Mammary epithelial cell (primary cell): ENCODE measurements at regions not wholly inside any gene's neighbourhood (a gene's known extent, or its start where the extent isn't known, plus 50 kb on each side); places are given as distances from the start of the nearest gene placed in this dataset.

Experiments
- CTCF ChIP-seq, 2 donors: IDR thresholded peaks in 1 of 2; conservative IDR thresholded peaks in 1 of 2; 2 replicates each; pipeline ENCODE4 v1.5.1; 2011 to 2012; ENCODE audit warnings: inconsistent platforms in 2 of 2, low read length in 2 of 2, mild to moderate bottlenecking in 2 of 2, control low read depth in 1 of 2, low read depth in 1 of 2; ENCODE audit not compliant: insufficient read depth in 1 of 2; ENCODE audit errors: extremely low read depth in 1 of 2
- EZH2 ChIP-seq: IDR thresholded peaks from 2 replicates; pipeline ENCODE4 v1.6.1; 2012; ENCODE audit warnings: low read length, inconsistent platforms, borderline replicate concordance

GRCh38 chr3:99188936-99189335, 287.4 kb upstream of the DCBLD2 start:
- no peak for TF ChIP-seq CTCF (conservative IDR thresholded peaks at IDR 0.05 in 1 of 2, IDR thresholded peaks at IDR 0.05 in 1 of 2; ENCODE audit: extremely low read depth in 1 of 2, insufficient read depth in 1 of 2, low read depth in 1 of 2, low read length in 2 of 2)
- no peak for TF ChIP-seq EZH2
